ENCODE measurements at regions not wholly inside any gene's neighbourhood (a gene's known extent, or its start where the extent isn't known, plus 50 kb on each side); places are given as distances from the start of the nearest gene placed in this dataset.
"Not testable (repeated sequence)": the region's sequence is repeated elsewhere in the genome, so short reads cannot be mapped to it uniquely, and the experiment has no call there.

DNA sequence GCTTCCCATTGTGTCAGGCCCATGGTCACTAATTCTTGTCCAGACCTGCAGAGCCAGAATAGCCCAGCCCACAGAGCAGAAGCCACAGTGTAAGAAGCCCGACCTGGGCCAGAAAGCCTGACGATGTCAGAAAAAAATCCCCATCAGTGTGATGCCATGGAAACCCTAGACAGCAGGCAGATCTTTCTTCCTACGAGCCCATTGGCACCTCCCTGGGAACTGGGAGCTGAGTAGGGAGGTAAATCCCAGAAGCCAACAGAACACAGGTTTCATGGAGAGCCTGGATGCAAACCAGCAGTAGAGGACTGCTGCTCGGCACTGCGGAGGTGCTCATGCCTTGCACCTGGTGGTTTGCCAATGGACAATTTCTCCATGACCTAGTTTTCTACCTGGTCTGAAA is 82.2 kb upstream of the SLC22A16 start:
- DNase-seq (ENCODE audit: low read depth in 4 of 4, low spot score in 3 of 4), result no peak

DNA sequence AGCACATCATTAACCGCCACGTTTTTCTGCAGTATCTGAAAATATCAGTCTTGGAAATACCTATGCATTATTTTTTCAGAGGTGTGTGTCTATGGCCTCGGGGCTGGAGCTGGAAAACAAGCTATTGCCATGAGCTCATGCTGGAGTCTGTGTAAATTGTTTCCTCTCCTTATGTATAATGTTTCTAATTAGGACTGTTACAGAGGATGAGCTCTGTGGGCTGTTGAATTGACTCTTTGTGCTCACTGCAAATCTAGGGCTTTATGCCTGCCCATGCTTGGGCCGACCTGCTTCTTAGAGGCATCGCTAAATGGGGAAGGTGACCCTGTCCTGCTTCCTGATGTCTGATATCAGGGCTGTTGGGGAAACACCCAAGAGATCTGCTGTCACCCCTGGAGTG is 80.8 kb upstream of the SLC22A16 start:
- DNase-seq (ENCODE audit: low read depth in 4 of 4, low spot score in 3 of 4), result no peak

DNA sequence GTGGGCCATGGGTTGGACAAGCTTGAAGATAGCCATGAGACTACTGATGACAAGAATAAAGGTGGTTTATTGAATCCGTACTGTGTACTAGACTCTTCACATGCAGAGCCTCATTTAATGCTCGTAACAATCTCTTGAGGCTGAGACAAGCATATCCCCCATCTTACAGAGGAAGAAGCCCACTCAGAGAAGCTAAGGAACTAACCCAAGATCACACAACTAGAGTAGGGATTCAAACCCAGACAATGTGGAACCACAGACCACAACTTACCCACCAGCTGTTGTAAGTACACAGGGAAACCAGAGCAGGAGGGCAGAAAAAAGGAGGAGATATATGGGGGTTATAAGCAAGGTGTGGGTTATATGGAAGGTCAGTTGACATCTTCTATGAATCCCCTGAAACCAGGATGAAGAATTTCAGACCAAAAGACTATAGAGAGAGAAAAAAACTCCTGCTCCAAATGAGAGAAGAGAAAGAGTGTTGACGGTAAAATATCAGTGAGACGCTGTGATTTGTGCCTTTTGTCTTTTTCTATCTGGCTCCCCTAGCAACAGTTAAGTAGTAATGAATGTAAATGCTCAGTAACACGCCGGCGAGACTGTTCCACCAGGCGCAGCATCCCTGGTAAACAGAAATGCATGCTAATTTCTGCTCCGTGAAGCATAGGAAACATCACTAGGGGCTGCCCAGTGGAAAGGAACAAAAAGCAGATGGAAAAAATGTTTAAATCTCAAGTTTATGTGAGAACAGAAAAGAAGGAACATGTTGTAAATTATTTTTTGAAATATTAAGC is 80.1 kb upstream of the SLC22A16 start:
- DNase-seq (ENCODE audit: low read depth in 4 of 4, low spot score in 3 of 4), result no peak

DNA sequence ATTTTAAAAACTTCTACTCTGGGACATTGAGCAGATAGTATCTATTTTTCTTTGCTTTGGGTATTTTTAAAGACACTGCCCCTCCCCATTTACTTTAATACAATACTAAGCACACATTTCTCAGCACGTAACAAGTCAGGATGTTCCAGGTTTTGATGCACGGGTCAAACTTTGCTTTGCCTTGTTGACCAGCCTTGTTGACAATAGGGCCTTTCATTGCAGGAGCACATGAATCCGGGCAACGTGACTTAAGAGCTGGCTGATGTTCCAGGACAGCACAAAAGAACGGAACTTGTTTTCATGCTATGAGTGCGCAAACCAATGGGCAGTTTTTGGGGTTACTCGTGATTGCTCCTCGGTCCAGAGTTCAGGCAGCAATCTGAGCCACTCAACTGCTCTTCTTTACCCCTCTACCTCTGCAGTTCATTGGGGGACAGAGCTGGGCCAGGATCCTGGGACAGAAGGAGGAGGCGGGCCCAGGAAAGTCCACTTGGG is 78.6 kb upstream of the SLC22A16 start:
- DNase-seq (ENCODE audit: low read depth in 4 of 4, low spot score in 3 of 4), result no peak

DNA sequence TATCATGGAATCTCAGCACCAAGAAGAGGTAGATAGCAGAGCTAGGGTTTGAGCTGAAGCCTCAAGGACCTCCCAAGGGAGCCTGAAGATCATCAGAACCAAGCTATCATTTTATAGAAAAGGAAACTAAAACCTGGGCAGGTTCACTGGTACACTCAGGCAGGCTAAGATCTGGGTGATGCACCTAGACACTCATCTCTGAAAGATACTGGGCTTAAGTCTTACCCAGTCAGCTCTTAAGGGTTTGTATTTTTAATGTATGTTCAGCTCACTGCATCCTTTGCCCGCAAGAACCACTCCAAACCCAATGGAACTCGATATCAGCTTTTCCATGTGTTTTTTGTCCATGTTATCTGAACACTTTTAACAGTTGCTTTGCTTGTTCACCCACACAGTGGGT is 78.0 kb upstream of the SLC22A16 start:
- DNase-seq (ENCODE audit: low read depth in 4 of 4, low spot score in 3 of 4), result no peak

DNA sequence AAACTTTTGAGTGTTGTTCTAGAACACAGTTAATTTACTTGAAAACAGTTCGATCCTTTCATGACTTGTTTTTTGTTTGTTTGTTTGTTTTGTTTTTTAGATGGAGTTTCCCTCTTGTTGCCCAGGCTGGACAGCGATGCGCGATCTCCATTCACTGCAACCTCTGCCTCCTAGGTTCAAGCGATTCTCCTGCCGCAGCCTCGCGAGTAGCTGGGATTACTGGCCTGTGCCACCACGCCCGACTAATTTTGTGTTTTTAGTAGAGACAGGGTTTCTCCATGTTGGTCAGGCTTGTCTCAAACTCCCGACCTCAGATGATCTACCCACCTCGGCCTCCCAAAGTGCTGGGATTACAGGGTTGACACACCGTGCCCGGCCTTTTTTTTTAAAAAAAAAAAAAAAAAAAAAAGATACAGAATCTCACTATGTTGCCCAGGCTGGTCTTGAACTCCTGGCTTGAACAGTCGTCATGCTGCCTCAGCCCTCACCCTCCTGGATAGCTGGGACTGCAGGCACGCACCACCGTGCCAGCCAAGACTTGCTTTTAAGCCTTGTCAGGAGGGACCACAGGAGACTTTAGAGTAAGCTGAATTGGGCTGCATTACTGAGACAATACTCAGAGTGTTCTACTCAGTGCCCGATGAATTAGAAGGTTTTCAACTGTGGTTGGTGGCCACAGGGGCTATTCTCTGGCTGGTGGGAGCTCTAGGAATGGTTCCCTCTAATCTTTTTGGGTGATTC is 76.7 kb upstream of the SLC22A16 start:
- no peak for DNase-seq (ENCODE audit: low read depth in 4 of 4, low spot score in 3 of 4)

DNA sequence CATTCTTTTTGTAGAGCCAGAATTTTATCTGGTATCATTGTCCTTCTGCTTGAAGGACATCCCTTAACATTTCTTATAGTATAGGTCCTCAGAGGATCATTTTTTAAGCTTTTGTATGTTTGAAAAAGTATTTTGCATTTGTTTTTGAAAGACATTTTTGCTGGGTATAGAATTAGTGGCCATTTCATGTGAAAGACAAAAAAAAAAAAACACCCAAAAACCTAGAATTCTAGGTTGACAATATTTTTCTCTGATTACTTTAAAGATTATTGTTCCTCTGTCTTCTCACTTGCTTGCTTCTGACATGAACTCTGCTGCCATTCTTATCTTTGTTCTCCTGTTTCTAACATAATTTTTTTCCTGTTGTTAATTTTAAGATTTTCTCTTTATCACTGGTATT is 75.7 kb upstream of the SLC22A16 start:
- no peak for DNase-seq (ENCODE audit: low read depth in 4 of 4, low spot score in 3 of 4)

DNA sequence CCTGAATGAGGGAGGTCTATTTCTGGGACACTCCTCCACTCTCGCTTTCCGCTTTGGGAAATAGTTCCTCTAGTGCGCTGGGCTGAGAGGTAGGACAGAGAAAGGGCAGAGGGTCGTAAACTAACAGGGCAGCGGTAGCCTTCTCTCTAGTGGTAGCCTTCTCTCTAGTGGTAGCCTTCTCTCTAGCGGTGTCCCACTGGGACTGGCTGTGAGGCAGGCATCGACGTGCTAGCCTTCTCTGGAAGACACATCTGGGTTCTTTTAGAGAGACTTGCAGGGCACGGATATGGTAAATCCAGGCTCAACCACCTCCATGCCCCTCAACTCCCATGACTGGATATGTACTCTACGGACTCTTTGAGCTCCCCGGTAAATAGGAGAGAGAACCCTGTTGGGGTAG is 74.7 kb upstream of the SLC22A16 start:
- no peak for DNase-seq (ENCODE audit: low read depth in 4 of 4, low spot score in 3 of 4)

DNA sequence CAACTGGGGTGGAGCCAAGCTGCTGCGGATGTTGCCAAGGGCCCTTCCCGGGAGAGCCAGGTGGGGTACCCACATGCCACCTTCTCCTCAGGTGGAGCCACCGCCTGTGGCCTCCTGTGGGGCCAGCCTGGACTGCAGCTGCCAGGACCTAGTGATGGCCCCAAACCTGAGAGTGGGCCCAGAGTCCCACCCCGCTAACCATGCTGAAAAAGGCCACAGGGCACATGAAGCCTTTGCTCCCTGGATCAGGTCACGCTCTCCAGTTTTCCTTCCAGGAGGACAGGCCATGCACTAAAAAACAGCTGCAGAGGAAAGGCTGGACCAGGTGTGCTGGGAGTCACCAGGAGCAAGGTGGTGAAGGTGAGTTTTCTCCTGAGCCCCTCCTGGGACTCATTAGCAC is 73.9 kb upstream of the SLC22A16 start:
- no peak for DNase-seq (ENCODE audit: low read depth in 4 of 4, low spot score in 3 of 4)

DNA sequence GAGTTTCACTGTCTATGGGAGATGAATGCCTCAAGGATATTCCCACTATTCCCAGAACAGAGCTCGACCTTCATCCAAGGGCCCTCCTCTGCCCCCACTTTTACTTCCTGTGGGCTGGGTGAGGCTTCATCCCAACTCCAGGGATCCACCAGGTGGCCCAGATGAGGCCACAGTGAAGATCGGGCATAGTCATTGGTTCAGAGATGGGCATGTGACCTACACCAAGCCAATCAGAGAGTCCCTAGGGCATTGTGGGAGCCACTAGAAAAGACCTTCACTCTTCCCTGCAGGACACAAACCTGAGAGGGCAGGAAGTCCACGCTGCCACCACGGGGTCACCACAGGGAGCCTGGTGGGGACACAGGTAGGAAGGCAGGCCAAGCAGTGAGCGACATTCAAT is 72.9 kb upstream of the SLC22A16 start:
- DNase-seq (ENCODE audit: low read depth in 4 of 4, low spot score in 3 of 4), result no peak

DNA sequence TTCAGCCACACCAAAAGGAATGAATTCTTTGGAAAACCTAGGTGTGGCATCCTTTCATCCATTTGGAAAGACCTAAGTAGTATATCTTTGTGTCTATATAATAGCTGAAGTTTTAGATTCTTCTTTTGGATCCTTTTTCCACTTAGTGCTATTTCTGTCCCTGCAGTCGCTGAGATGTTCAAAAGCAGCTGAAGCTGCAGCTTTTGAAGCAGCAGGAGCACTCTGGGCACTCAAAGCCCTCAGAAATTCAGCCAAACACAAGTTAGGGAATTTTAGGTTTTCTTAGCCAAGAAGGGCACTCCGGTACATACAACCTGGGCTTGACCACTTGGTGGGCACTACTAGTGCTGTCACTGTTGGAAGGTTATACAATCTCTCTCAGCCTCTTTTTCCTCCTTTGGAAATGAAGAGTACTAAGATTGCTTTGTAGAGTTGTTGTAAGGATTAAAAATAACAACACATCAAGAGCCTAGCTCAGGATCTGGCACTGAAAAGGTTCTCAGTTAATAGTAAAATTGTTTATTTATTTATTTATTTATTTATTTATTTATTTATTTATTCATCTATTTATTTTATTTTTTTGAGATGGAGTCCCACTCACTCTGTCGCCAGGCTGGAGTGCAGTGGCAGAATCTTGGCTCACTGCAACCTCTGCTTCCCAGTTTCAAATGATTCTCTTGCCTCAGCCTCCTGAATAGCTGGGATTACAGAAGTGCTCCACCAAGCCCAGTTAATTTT is 71.9 kb upstream of the SLC22A16 start:
- DNase-seq (ENCODE audit: low read depth in 4 of 4, low spot score in 3 of 4), result no peak

DNA sequence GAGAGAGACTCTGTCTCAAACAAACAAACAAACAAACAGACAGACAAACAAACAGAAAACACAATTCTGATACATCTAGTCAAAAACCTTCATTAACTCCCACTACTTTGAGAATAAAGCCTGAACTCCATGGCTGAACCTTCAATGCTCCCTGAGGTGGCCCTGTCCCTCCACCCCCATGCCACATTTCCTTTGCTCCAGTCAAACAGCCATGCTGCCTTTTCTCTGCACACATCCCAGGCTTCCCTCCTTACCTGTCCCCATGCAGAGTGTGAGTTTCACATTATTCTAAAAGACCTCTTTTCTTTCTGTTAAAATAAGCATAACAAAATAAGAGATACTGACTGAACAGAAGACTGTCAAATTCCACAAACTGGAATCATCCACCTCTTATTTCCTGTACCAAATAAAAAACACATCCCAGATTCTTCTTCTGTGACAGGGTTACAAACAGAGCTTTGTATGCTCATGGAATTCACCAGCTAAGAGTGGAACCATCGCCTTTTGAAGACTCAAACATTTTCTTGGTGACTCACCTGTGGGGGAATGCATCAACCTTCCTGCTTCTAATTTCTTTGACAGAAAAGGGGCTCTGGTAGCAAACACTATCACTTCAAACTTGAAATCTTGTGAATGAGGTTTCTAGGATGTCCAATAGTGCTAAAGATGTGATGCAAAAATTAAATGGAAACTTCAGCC is 71.0 kb upstream of the SLC22A16 start:
- DNase-seq (ENCODE audit: low read depth in 4 of 4, low spot score in 3 of 4), result no peak

DNA sequence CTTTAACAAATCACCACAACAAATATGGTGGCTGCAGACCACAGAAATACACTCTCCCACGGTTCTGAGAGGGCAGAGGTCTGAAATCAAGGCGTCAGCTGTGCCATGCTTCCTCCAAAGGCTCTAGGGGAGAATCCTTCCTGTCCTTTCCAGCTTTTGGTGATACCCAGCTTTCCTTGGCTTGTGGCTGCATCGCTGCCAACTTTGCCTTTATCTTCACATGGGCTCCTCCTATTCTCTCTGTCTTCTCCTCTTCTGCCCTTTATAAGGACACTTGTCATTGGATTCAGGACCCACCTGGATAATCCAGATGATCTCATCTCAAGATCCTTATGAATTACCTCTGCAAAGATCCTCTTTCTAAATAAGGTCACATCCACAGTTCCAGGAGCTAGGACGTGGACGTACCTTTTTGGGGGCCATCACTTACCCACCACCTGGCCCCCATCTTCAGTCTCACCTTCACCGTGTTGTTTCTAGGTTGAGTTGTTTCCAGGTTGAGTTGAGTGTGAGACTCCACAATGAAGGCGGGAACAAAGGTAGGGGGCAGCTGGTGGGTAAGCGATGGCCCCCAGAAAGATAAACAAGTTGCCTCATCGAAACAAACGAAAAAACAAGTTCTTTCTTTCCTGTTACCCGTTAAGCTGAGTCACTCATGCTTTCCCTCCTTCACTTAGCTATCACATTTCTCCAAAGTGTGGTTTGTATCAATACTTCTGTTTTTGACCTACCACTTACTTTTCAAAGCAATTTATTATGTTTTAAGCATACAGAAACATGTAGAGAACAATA is 68.9 kb upstream of the SLC22A16 start:
- DNase-seq (ENCODE audit: low read depth in 4 of 4, low spot score in 3 of 4), result no peak

DNA sequence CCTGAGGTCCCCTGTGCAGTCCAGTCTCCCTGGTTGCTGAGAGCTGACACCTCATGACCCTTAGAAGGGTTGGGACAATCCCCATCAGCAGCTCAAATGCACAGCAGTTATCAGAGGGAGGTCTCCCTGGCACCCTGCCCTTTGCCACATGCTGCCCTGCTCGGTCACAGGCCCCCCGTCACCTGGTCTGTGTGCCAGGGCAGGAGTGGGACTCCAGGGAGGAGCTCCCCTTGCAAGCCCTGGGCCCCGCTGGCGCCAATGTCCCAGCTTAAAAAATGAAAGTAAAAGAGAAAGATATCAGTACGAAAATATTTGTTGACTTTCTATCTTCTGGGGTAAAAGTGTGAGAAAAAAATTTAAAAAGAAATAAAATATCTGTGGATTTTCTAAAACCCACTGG is 68.1 kb upstream of the SLC22A16 start:
- no peak for DNase-seq (ENCODE audit: low read depth in 4 of 4, low spot score in 3 of 4)

DNA sequence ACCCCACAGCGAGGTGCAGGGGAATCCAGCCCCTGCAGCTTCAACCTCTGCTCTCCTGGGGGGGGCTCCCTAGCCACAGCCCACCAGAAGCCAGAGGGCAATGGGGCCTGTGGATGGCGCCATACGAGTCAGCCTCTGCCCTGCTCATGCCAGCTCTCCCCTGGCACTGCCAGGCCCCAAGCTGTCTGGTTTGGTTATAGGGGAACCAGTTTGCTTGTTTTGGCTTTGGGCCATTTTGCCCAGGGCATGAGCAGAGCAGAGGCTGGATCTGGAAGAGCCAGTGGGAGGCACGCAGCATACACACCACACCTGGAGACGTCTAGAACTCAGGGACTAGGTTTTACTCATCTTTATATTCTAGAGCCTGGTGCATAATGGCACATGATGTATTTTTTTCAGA is 66.7 kb upstream of the SLC22A16 start:
- DNase-seq (ENCODE audit: low read depth in 4 of 4, low spot score in 3 of 4), result no peak

DNA sequence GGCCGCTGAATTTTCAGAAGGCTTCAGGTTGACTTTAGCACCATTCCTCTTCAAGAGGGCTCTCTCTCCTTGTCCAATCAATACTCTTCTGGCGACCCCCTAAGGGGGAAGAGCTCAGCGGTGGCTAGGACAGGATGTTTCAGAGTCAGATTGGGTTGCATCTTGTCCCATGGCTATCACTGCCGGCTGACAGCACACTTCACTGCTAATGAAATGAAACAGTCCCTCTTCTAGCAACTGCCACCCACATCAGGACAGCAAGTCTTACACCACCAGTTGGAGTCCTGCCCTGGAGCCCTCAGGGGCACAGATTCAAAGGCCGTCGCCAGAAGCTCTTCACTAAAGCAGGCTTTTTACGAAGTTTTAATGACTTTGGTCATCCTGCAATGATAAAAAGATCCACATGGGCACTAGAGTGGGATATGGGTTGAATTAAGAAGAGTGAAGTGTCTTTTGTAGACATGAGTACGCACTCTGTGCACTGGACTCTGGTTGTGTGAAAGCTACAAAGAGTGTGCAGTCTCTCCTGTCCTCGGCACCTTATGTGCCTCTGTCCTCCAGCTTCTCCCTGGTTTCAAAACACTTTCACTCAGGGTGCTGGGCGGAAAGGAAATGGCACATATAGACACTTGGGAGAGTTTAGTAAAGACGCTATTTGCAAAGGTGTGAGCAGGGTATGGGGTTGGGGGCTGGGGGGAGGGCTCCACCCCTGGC is 66.1 kb upstream of the SLC22A16 start:
- DNase-seq (ENCODE audit: low read depth in 4 of 4, low spot score in 3 of 4), result no peak

DNA sequence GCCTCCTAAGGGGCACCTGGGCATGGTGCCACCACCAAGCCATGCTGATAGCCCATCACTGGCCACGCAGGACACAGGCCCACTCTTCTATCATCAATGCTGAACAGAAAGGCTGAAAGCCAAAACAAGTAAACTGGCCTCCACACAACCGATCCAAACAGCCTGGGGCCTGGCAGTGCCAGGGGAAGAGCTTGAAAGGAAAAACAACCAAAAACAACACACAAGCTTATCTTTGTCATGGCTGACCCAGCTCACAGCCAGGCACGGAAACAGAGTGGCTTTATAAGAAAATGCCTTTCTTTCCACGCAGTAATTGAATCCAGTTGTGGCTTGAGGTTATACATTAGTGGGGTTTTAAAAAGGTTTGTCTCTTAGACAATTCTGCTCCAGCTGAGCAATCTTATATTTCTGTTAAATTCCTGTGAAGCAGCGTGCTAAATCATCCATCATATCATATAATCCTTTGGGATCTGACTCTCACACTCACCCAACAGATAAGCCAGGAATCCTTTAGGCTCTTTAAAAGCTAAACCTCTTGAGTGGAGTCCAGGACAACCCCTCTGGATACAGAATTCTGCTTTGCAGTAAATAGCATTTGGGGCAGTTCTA is 65.4 kb upstream of the SLC22A16 start:
- DNase-seq (ENCODE audit: low read depth in 4 of 4, low spot score in 3 of 4), result no peak

DNA sequence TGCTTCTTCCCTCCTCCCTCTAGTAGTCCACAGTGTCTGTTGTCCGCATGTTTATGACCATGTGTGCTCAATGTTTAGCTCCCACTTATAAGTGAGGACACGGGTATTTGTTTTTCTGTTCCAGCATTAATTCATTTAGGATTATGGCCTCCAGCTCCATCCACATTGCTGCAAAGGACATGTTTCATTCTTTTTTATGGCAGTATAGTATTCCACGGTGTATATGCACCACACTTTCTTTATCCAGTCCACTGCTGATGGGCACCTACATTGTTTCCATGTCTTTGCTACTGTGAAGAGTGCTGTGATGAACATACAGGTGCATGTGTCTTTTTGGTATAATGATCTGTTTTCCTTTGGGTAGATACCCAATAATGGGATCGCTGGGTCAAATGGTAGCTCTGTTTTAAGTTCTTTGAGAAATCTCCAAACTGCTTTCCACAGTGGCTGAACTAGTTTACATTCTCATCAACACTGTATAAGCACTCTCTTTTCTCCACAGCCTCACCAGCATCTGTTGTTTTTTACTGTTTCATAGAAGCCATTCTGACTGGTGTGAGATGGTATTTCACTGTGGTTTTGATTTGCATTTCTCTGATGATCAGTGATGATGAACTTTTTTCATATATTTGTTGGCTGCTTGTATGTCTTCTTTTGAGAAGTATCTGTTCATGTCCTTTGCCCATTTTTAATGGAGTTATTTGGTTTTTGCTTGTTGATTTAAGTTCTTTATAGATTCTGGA is 63.0 kb upstream of the SLC22A16 start:
- not testable (repeated sequence) for DNase-seq (ENCODE audit: low read depth in 4 of 4, low spot score in 3 of 4)
